Kidney (tissue), 13 donors: ENCODE measurements at regions not wholly inside any gene's neighbourhood (a gene's known extent, or its start where the extent isn't known, plus 50 kb on each side); places are given as distances from the start of the nearest gene placed in this dataset.

Source experiments
- DNase-seq, 5 donors: peaks; one replicate each; pipeline ENCODE4 v3.0.0-alpha.2; 2013 to 2020
- FAIRE-seq: peaks from 2 replicates; lab custom pipeline; 2012; peaks lifted over from hg19 to GRCh38; lab: Jason Lieb, UNC
- H3K27ac ChIP-seq, 2 donors: one replicate each; pipeline ENCODE4 v1.7.0; 2013; ENCODE audit warnings: low read depth in 2 of 2, low read length in 2 of 2, inconsistent platforms in 1 of 2
- H3K27me3 ChIP-seq: one replicate; pipeline ENCODE4 v1.7.1; 2013; ENCODE audit warnings: low read length, inconsistent platforms; ENCODE audit not compliant: control insufficient read depth, insufficient read depth
- H3K36me3 ChIP-seq, 3 donors: one replicate each; pipeline versions ENCODE4 v1.7.0 to v1.7.1; 2013; ENCODE audit warnings: low read length in 3 of 3, control low read depth in 1 of 3, inconsistent platforms in 1 of 3; ENCODE audit not compliant: insufficient read depth in 3 of 3, control insufficient read depth in 2 of 3
- H3K4me1 ChIP-seq, 3 donors: one replicate each; pipeline versions ENCODE4 v1.7.0 to v1.7.1; 2013; ENCODE audit warnings: low read length in 3 of 3, inconsistent platforms in 1 of 3, low read depth in 1 of 3; ENCODE audit not compliant: control insufficient read depth in 2 of 3, insufficient read depth in 2 of 3
- H3K4me3 ChIP-seq, 3 donors: one replicate each; pipeline versions ENCODE4 v1.7.0 to v1.8.1; 2013; ENCODE audit warnings: low read length in 3 of 3, control low read depth in 1 of 3, inconsistent platforms in 1 of 3
- H3K9ac ChIP-seq, 3 donors: one replicate each; pipeline versions ENCODE4 v1.7.0 to v1.7.1; 2013; ENCODE audit warnings: low read length in 3 of 3, control low read depth in 1 of 3, inconsistent platforms in 1 of 3
- H3K9me3 ChIP-seq, 3 donors: one replicate each; pipeline versions ENCODE4 v1.7.0 to v1.7.1; 2013; ENCODE audit warnings: low read length in 3 of 3, control low read depth in 1 of 3, inconsistent platforms in 1 of 3; ENCODE audit not compliant: control insufficient read depth in 2 of 3, insufficient read depth in 1 of 3
- intact Hi-C: fragments of 100-400 bp; cut with DNase I; formaldehyde crosslinking; loops from one replicate; pipeline ENCODE4 v1.11.1; 2022
- TF ChIP-seq, protein P1 (sequence below): IDR thresholded peaks from 3 replicates; pipeline ENCODE4 v1.5.1; 2012; ENCODE audit warnings: mild to moderate bottlenecking, moderate library complexity, borderline replicate concordance; ENCODE audit not compliant: insufficient read depth; ENCODE audit errors: extremely low read depth
- donor health status: control.
- donor health status: control.
- donor health status: control.
- donor health status: control.
- donor health status: control.
- donor health status: DM: yes; HTN: yes; CAD: no.
- donor health status: Normal renal cell carcinoma (clear cell type).

DNA sequence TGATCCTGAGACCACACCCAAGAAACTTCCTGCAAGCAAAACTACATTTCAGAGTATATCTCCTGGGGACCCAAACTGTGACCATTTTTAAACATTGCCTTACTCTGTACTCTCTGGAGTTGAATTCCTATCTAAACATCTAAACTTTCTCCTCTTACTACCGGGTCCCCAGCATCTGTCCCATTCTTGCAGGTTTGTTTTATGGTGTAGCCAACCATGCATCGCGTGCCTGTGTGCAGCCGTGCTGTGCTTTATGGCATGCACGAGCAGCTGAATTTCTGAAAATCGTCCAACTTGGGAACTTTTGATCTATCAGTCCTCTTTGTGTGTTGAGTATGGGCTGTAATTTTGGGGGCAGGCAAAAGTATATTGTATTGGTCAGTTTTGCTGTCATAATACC, 423.8 kb upstream of the DPP6 start:
- Histone ChIP-seq H3K4me1 (no peaks in the 10 kb centered on the region), H3K9ac (no peak overlapping the region), H3K36me3 (no peaks in the 10 kb centered on the region), H3K27ac (no peak overlapping the region), H3K27me3 (no peaks in the 10 kb centered on the region), H3K9me3 (no peaks in the 10 kb centered on the region), H3K4me3 (no peak overlapping the region)
- TF ChIP-seq, protein P1, sequence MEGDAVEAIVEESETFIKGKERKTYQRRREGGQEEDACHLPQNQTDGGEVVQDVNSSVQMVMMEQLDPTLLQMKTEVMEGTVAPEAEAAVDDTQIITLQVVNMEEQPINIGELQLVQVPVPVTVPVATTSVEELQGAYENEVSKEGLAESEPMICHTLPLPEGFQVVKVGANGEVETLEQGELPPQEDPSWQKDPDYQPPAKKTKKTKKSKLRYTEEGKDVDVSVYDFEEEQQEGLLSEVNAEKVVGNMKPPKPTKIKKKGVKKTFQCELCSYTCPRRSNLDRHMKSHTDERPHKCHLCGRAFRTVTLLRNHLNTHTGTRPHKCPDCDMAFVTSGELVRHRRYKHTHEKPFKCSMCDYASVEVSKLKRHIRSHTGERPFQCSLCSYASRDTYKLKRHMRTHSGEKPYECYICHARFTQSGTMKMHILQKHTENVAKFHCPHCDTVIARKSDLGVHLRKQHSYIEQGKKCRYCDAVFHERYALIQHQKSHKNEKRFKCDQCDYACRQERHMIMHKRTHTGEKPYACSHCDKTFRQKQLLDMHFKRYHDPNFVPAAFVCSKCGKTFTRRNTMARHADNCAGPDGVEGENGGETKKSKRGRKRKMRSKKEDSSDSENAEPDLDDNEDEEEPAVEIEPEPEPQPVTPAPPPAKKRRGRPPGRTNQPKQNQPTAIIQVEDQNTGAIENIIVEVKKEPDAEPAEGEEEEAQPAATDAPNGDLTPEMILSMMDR, result no peak
- peak in 4 of 5 donors; percentile 43 to 68 (median 57) for DNase-seq
- intact Hi-C loops, result no loop called here
- no peak for FAIRE-seq

DNA sequence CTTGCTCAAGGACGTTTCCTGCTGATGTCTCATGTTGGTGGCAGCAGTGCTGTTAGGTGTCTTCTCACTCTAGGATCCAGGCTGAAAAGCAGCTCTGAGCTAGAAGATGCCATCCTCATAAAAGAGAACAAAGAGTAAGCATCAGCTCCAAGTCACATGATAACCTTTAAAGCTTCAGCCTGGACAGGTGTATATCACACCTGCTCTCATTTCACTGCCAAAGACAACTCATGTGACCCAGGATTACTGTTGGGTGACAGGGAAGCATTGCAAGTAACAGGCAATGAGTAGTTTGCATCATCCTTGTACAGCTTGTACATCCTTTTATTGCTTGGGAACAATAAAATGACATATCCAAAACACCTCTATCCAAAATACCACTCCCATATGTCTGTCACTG, 423.4 kb upstream of the DPP6 start:
- FAIRE-seq, result no peak
- TF ChIP-seq, protein P1, result no peak
- Histone ChIP-seq H3K27ac (no peak overlapping the region), H3K9ac (no peak overlapping the region), H3K4me1 (no peaks in the 10 kb centered on the region), H3K27me3 (no peaks in the 10 kb centered on the region), H3K36me3 (no peaks in the 10 kb centered on the region), H3K4me3 (no peak overlapping the region), H3K9me3 (no peaks in the 10 kb centered on the region)
- intact Hi-C loops, result no loop called here
- peak in 1 of 5 donors; percentile 10 for DNase-seq

DNA sequence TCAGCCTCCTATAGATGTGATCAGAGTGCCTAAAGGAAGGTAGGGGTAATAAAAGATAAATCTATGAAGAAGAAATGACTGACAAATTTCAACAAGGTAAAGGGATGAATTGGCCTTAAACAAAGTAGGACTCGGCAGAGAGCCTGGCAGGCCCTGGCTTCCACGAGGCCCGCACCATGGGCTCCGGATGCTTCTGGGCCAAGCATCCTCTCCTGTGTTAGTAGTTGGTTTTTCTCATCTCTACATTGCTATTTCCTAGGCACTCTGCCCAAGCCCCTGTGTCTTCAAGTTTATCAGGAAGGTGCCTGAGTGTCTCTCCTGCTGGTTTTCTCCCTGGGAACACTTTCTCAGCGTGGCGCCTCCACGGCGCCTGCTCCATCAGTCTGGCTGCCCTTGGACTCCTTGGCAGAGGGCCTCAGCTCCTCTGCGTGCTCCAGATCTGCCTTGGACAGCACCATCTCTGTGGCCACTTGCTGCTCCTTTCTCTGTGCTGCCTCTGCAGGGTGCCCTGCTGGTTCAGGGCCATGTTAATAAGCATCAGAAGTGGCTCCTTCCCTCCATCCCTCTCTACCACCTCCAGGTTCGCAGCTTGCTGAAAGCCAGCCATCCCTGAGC, 413.3 kb upstream of the DPP6 start:
- H3K4me1 ChIP-seq, result no peaks in the 10 kb centered on the region
- no peak overlapping the region for H3K27ac ChIP-seq
- H3K4me3 ChIP-seq, result no peak overlapping the region
- intact Hi-C loops, result no loop called here
- DNase-seq, result no peak
- peaks cover 0 to 2% (median 0%) of the 10 kb centered on the region in 3 donors for H3K9me3 ChIP-seq
- no peaks in the 10 kb centered on the region for H3K27me3 ChIP-seq
- TF ChIP-seq, protein P1, result no peak
- no peak for FAIRE-seq
- H3K9ac ChIP-seq, result no peak overlapping the region
- no peaks in the 10 kb centered on the region for H3K36me3 ChIP-seq

DNA sequence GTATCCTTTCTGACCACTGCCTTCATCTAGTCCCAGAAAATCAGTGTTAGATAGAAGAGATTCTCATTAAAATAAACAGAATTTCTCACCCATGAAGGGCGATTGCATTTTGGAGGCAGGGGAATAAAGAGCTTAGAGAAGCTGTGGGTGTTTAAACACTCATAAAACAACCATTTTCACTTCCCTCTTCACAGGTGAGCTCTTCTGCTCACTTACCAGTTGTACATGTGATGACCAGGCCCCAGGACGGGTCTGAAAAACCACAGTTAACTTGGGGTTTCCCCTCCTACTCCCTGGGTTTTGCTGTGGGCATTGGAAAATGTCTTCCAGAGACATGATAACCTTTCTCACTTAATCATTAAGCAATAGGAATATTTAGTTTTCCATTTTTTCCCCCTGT, 411.6 kb upstream of the DPP6 start:
- Histone ChIP-seq H3K4me1 (no peaks in the 10 kb centered on the region), H3K27me3 (no peaks in the 10 kb centered on the region), H3K4me3 (no peak overlapping the region), H3K9me3 (peaks cover 0 to 2% (median 0%) of the 10 kb centered on the region in 3 donors), H3K9ac (no peak overlapping the region), H3K27ac (no peak overlapping the region), H3K36me3 (no peaks in the 10 kb centered on the region)
- intact Hi-C loops, result no loop called here
- no peak for DNase-seq
- no peak for FAIRE-seq
- TF ChIP-seq, protein P1, result no peak
